LNCaP clone FGC (cell line): ENCODE measurements at regions not wholly inside any gene's neighbourhood (a gene's known extent, or its start where the extent isn't known, plus 50 kb on each side); places are given as distances from the start of the nearest gene placed in this dataset.
"Not testable (repeated sequence)": the region's sequence is repeated elsewhere in the genome, so short reads cannot be mapped to it uniquely, and the experiment has no call there.

Experiments used
- DNase-seq: peaks from one replicate; pipeline ENCODE4 v3.0.0-alpha.2; 2011; ENCODE audit warnings: low read depth
- H3K4me3 ChIP-seq: 2 replicates; pipeline ENCODE4 v1.5.1; 2011; ENCODE audit warnings: mild to moderate bottlenecking, low read depth, low read length, control low read depth
- TF ChIP-seq, protein P1 (sequence below): IDR thresholded peaks from 2 replicates; pipeline ENCODE4 v1.5.1; 2012; ENCODE audit warnings: mild to moderate bottlenecking; ENCODE audit not compliant: control insufficient read depth, insufficient read depth; ENCODE audit errors: extremely low read depth

DNA sequence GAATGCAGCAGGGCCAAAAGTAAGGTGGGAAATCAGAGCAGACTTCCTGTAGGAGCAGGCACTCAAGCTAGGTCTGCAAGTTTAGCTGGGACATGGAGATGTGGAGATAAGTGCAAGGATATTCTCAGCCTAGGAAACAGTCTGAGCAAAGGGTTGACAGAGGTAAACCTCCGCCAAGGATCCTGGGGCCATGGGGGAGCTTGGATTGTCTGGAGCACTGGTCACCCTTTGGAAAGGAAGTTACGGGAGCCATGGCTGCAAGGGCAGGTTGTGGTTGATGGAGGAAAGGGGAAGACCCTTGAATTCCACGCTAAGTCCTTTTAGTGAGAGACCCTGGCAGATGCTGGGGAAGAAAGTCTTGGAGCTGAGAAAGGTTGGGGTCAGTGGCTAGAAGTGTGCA is 150.9 kb downstream of the PTPRU start:
- no peak overlapping the region for H3K4me3 ChIP-seq
- no peak for DNase-seq
- TF ChIP-seq, protein P1, sequence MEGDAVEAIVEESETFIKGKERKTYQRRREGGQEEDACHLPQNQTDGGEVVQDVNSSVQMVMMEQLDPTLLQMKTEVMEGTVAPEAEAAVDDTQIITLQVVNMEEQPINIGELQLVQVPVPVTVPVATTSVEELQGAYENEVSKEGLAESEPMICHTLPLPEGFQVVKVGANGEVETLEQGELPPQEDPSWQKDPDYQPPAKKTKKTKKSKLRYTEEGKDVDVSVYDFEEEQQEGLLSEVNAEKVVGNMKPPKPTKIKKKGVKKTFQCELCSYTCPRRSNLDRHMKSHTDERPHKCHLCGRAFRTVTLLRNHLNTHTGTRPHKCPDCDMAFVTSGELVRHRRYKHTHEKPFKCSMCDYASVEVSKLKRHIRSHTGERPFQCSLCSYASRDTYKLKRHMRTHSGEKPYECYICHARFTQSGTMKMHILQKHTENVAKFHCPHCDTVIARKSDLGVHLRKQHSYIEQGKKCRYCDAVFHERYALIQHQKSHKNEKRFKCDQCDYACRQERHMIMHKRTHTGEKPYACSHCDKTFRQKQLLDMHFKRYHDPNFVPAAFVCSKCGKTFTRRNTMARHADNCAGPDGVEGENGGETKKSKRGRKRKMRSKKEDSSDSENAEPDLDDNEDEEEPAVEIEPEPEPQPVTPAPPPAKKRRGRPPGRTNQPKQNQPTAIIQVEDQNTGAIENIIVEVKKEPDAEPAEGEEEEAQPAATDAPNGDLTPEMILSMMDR, result no peak

DNA sequence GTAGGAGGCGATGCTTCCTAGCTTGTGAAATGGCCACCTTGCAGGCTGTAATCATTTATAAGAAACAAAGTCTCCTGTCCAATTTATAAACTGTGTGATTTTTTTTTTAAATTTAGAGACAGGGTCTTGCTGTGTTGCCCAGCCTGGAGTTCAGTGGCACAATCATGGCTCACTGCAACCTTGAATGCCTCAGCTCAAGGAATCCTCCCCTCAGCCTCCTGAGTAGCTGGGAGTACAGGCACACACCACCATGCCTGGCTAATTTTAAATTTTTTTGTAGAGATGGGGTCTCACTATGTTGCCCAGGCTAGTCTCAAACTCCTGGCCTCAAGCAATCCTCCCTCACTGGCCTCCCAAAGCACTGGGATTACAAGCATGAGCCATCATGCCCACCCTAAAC is 150.1 kb downstream of the PTPRU start:
- H3K4me3 ChIP-seq, DNase-seq: not testable (repeated sequence)

DNA sequence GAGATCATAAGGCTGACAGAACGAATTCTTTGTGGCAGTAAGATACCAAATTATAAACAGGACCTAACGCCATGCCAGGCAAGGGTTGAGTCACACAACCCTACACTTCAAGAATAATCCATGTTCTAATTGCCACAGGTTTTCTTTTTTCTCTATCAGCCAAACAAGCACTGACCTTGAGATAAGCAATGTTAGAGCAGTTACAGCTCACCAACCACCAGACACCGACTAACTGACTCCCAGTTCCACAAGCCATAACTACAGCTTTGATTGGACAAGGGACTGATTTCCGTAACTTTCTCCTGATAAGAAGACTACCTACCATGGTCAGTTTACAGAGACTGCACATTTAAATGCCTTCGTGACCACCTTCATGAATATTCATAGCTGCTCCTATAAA is 149.6 kb downstream of the PTPRU start:
- no peak overlapping the region for H3K4me3 ChIP-seq
- DNase-seq, result no peak
- TF ChIP-seq, protein P1, result no peak

DNA sequence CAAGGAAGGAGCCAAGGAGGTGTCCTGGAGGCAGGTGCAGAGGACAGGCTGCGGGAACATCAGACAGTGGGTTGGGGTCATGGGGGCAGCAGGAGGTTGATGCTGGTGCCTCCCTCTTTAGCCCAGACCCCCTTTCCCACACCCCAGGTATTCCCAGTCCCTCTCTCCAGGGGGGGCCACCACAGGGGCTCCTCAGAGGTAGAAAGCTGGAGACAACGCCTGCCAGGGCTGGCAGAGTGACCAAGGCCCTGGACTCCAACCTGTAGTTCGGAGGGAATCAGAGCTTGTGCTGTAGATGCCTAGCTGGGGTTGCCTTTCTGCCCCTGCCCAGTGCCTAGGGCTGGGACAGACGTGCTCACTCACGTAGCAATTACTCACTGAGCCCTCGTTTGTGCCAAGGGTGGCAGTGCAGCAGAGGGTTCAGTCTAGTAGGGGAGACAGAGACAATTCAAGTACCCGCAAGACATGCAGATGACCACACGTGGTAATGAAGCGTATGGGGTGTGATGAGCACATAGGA is 148.2 kb downstream of the PTPRU start:
- no peak for DNase-seq
- TF ChIP-seq, protein P1, result no peak

DNA sequence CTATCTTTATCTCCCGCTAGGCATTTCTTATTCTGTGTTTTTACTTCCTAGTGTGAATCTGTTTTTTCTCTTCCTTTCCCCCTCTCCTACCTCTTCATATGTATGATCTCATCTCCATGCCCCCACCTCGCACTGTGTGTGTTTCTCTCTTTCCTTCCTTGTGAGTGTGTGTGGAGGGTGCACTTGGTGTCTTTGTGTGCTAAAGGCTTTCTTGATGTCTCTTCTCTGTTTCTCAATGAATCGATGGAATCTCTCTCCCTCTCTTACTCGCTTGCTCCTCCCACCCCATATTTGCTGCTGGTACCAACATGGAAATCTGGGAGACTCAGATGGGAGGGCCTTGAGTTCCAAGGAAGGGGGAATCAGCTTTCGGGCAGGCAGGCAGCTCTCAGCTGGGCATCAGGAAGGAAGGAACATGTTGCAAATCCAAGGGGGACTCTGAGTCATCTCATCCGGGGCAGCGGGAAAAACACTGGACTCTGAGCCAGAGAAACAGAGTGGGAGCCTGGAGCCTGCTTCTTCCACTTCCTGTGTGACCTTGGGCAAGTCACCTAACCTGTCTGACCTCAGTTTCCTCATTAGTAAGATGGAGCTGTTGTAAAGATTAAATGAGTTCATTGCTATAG is 147.5 kb downstream of the PTPRU start:
- DNase-seq, result no peak
- no peak overlapping the region for H3K4me3 ChIP-seq
- TF ChIP-seq, protein P1, result no peak

More for the DNA sequence above, 148.2 kb downstream of the PTPRU start:
- H3K4me3 ChIP-seq, result no peak overlapping the region

DNA sequence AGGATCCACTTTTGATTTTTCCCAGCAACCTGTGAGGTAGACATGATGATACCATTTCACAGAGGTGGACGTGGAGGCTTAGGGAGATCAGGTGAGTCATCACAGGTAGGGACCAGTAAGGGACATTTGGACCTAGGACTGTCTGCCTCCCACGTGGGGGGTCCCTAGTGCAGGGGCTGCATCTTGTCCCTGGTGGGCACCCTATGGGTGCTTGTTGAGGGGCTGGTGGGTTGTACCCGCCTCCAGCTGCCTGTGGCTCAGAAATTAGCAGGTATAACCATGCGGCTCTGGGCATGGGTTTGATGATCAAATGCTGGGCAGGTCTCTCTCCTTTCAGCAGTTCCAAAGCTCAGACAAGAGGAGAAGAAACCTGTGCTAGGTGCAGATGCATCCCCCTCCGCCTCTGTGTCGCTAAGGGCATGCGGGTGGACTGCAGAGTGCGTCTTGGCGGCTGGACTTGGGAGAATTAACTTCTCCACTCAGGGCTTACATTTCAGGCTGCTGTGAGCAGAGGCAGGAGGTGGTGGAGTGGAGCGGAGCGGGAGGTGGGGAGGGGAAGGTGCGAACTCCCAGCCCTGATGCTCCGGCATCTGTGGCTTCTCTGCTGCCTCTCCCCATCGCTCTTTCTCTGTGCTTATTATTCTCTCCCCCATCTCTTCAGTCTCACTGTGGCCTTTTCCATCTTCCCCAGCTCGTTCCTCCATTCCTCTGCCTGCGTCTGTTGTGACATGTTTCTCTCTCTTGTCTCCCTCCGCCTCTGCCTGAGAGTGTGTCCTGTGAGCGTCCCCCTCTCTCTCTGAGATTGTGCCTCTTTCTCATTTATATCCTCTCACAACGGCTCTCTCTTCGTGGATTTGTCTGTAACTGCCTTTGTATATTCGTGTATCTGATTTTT is 146.8 kb downstream of the PTPRU start:
- no peak overlapping the region for H3K4me3 ChIP-seq
- TF ChIP-seq, protein P1, result no peak
- DNase-seq, result no peak

DNA sequence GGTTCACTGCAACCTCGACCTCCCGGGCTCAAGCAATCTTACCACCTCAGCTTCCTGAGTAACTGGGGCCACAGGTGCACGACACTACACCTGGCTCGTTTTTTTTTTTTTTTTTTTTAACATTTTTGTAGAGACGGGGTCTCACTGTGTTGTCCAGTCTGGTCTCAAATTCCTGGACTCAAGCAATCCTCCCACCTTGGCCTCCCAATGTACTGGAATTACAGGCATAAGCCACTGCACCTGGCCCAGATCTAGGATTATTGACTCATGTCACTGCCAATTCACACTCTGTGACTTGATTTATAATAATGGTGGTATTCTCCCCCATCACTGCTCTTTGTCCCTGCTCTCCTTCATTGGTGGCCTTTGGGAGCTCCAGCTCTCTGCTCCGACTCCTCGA is 145.1 kb downstream of the PTPRU start:
- H3K4me3 ChIP-seq, result no peak overlapping the region
- no peak for DNase-seq
- TF ChIP-seq, protein P1, result no peak
